Uterus (tissue), 2 donors: ENCODE measurements at regions not wholly inside any gene's neighbourhood (a gene's known extent, or its start where the extent isn't known, plus 50 kb on each side); places are given as distances from the start of the nearest gene placed in this dataset.

ENCODE experiments used
- POLR2A ChIP-seq, 2 donors: fragments of 450-650 bp; IDR thresholded peaks; one replicate each; pipeline ENCODE4 v1.6.1; 2016; ENCODE audit warnings: antibody characterized with exemption in 2 of 2, mild to moderate bottlenecking in 1 of 2, moderate library complexity in 1 of 2
- TF ChIP-seq, protein P1 (sequence below), 4 experiments: fragments of 200-600 bp in 2 of 4; fragments of 450-650 bp in 2 of 4; sonication (generic) in 2 of 4; IDR thresholded peaks; one replicate each; pipeline ENCODE4 v1.5.1; 2016 to 2019; ENCODE audit warnings: antibody characterized with exemption in 4 of 4, mild to moderate bottlenecking in 2 of 4, moderate library complexity in 1 of 4

DNA sequence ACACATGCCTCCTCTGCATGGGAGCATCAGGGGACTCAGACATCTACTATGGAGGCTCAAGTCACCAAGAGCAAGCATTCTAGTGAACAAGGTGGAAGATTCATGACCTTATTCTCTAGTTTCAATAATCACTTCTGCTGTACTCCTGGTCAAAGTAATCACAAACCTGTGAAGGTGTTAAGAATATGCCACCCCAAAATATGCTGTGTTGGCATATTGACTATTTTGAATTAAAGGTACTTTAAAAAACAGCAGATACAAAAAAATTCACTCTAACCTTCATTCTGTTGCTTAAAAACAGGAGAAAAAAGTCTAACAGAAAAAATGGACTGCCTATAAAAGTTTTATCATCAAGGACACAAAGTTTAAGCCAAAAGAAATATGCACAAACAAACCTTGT is 607.8 kb upstream of the TYRP1 start:
- TF ChIP-seq, protein P1, sequence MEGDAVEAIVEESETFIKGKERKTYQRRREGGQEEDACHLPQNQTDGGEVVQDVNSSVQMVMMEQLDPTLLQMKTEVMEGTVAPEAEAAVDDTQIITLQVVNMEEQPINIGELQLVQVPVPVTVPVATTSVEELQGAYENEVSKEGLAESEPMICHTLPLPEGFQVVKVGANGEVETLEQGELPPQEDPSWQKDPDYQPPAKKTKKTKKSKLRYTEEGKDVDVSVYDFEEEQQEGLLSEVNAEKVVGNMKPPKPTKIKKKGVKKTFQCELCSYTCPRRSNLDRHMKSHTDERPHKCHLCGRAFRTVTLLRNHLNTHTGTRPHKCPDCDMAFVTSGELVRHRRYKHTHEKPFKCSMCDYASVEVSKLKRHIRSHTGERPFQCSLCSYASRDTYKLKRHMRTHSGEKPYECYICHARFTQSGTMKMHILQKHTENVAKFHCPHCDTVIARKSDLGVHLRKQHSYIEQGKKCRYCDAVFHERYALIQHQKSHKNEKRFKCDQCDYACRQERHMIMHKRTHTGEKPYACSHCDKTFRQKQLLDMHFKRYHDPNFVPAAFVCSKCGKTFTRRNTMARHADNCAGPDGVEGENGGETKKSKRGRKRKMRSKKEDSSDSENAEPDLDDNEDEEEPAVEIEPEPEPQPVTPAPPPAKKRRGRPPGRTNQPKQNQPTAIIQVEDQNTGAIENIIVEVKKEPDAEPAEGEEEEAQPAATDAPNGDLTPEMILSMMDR (IDR thresholded peaks at IDR 0.05), result no peak
- TF ChIP-seq POLR2A (IDR thresholded peaks at IDR 0.05), result no peak
